Activated CD4-positive, alpha-beta T cell treated with anti-CD3 and anti-CD28 coated beads, Interleukin-2, amount 50 U/mL, for 16 hours (primary cell): ENCODE measurements at regions not wholly inside any gene's neighbourhood (a gene's known extent, or its start where the extent isn't known, plus 50 kb on each side); places are given as distances from the start of the nearest gene placed in this dataset.

Experiments
- DNase-seq: peaks from one replicate; pipeline ENCODE4 v3.0.0-alpha.2; 2020

- no peak for DNase-seq
Measured at GRCh38 chr5:173808079-173808808, 79.9 kb upstream of the CPEB4 start.

GRCh38 chr5:173809014-173809413 is 79.1 kb upstream of the CPEB4 start:
- no peak for DNase-seq

GRCh38 chr5:173812811-173813550 is 75.2 kb upstream of the CPEB4 start:
- no peak for DNase-seq

DNA sequence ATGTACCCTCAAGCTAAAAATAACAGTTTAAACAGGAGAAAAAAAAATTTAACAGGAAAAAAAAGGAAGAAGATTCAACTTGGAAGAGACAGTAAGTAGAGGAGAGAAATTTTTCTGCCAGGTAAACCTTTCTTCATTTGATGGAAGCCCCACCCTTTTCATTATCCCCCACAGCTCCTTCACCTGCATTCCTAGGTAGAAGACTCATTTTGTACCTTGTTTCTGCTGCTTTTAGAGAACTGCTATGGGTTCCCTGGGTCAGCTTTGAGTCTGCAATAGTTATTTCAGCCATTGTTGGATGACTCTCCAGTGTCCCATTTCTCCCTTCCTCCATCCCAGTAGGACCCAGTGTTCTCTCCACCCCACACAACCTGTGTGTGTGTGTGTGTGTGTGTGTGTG is 74.1 kb upstream of the CPEB4 start:
- DNase-seq, result no peak

- no peak for DNase-seq
Measured at GRCh38 chr5:173815571-173815970, 72.6 kb upstream of the CPEB4 start.

GRCh38 chr5:173816728-173817127 is 71.4 kb upstream of the CPEB4 start:
- no peak for DNase-seq

GRCh38 chr5:173817561-173817960 is 70.6 kb upstream of the CPEB4 start:
- DNase-seq, result no peak

DNA sequence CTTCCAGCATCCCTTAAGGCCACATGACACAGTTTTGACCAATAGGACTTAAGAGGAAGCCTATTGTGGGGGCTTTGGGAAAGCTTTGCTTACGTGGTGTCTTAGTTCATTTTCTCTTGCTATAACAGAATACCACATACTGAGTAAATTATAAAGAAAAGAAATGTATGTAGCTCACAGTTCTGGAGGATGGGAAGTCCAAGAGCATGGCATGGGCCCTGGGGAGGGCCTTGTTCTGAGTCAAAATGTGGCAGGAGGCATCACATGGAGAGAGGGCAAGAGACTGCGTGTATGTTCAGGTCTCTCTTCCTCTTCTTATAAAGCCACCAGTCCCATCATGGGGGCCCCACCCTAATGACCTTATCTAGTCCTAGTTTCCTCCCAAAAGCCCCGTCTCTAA is 68.6 kb upstream of the CPEB4 start:
- DNase-seq, result no peak

DNA sequence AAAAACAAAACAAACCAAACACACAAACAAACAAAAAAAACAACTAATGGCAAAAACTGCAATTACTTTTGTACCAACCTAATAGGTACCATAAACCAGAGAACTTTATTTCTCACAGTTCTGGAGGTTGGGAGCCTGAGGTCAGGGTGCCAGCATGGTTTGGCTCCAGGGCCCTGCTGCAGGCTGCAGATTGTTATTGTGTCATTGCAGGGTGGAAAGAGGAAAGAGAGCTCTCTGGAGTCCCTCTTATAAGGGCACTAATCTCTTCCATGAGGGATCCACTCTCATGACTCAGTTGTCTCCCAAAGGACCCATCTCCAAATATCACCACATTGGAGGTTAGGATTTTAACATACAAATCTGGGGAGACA is 64.9 kb upstream of the CPEB4 start:
- DNase-seq, result no peak

- DNase-seq, result no peak
Measured at GRCh38 chr5:173823721-173824567, 64.2 kb upstream of the CPEB4 start.

DNA sequence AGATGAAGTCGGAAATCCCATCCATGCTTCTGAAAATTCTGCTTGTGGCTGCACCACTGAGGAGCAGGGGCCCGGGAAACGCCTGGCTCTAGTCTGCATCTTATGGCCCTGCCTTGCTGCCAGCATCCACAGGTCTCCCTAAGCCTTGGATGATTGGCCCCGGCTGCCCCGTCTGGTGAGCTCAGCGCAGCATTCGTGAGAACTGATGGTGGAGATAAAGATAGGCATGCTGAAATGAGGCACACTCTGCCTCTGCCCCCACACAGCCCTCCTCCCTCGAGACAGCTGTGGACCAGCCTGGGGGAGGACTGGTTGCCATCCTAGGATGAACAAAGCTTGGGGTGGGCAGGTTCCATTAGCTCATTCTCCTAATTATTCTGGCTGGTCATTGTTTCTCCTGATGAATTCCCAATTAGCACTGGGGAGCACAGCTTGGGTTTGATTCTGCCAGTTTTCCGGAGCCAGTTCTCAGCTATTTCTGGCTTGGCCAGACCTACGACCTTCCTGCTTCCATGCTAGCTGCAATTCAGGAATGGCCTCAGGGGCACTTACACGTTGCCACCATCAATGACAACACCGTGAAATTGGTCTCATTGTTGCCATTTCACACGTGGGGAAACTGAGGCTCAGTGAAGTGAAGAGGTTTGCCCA is 62.8 kb upstream of the CPEB4 start:
- no peak for DNase-seq

GRCh38 chr5:173826086-173826427 is 62.1 kb upstream of the CPEB4 start:
- DNase-seq, result no peak

DNA sequence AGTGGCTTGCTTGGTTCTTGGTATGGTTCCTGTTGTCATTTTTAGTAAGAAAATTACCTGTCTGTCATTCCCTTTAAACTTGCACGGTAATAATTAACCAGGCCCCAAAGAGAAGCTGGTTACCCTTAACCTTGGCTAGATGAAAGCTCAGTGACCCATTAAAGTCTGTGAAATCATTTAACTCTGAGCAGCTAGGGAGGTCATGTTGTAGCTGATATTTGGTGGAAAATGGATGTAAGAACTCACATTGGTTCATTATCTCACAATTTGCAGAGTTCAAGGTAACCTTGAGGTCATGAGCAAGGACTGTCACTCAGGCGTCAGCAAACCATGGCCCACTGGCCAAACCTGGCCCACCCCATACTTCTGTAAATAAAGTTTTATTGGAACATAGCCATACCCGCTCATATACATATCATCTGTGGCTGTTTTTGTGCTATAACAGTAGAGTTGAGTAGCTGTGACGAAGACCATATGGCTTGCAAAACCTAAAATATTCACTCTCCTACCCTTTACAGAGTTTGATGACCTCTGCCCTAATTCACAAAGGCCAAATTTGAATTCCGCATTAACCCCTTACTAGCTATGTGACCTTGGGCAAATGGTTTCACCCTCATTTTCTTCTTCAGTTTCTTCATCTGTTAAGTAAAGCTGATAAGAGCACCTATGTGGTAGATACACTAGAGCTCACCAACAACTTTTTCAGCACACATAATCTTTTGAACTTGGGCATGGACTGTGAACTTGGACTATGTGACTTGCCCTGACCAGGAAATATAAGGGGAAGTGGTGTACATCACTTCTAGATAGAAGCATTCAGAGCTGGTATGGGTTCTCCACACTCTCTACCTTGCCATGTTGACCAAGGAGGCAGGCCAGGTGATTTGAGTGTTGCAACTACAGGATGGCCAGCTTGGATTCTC is 61.5 kb upstream of the CPEB4 start:
- no peak for DNase-seq

- DNase-seq, result no peak
Measured at GRCh38 chr5:173828952-173829351, 59.2 kb upstream of the CPEB4 start.

DNA sequence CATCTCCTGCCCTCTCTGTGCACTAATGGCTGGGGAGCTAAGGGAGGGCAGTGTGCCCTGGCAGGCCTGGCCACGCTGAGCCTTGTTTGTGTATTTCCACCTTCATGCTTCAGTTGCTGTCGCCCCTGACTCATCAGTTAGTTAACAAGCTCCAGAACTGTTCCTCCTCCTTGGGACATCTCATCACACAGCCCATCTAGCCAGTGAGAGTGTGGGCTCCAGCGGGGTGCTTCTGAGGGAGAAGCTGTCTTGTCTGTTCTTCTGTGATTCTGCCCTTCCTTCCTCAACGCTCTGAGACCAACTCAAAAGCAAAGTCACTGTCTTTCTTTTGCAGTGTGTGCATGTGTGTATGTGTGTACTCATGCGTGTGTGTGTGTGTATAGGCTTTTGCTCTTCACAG is 58.3 kb upstream of the CPEB4 start:
- DNase-seq, result no peak

DNA sequence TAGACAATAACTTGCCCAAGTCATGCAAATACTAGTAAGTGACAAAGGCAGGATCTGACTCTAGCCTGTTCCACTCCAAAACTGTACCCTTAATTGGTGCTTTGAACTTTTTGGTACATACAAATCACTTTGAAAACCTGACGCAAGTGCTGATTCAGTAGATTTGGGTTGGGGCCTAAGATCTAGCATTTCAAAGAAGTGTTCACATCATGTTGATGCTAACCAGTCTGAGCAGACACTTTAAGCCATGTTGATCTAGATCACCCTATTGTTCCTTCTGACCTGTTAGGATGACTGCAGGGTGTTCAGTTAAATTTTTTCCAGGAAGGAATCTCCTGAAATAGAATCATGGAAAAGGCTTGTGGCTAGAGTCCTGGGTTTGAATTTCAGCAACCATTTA is 57.7 kb upstream of the CPEB4 start:
- no peak for DNase-seq

GRCh38 chr5:173831196-173831914 is 56.8 kb upstream of the CPEB4 start:
- no peak for DNase-seq

- no peak for DNase-seq
Measured at GRCh38 chr5:173832386-173832785, 55.8 kb upstream of the CPEB4 start.

- DNase-seq, result no peak
Measured at GRCh38 chr5:173833196-173833985, 54.8 kb upstream of the CPEB4 start.

- no peak for DNase-seq
Measured at GRCh38 chr5:173834071-173834771, 53.9 kb upstream of the CPEB4 start.
